ENCODE measurements at regions not wholly inside any gene's neighbourhood (a gene's known extent, or its start where the extent isn't known, plus 50 kb on each side); places are given as distances from the start of the nearest gene placed in this dataset.

DNA sequence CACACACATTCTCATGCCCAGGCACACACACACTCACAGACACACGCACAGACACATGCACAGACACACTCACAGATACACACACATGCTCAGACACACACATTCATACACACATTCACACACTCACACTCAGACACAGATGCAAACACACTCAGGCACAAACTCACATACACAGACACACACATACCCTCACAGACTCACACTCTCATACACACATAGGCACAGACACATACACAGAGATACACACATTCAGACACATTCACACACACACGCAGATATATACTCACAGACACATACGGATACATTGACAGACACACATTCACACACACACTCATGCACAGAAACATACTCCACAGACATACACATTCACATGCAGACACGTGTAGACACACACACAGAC, 89.6 kb downstream of the RBFOX3 start:
- H3K27me3 ChIP-seq (replicated peaks in 1 of 7), result peaks cover 0 to 92% (median 35%) of the 10 kb centered on the region in 7 donors
- TF ChIP-seq POLR2AphosphoS5 (IDR thresholded peaks at IDR 0.05), result no peak
- TF ChIP-seq, protein P1, sequence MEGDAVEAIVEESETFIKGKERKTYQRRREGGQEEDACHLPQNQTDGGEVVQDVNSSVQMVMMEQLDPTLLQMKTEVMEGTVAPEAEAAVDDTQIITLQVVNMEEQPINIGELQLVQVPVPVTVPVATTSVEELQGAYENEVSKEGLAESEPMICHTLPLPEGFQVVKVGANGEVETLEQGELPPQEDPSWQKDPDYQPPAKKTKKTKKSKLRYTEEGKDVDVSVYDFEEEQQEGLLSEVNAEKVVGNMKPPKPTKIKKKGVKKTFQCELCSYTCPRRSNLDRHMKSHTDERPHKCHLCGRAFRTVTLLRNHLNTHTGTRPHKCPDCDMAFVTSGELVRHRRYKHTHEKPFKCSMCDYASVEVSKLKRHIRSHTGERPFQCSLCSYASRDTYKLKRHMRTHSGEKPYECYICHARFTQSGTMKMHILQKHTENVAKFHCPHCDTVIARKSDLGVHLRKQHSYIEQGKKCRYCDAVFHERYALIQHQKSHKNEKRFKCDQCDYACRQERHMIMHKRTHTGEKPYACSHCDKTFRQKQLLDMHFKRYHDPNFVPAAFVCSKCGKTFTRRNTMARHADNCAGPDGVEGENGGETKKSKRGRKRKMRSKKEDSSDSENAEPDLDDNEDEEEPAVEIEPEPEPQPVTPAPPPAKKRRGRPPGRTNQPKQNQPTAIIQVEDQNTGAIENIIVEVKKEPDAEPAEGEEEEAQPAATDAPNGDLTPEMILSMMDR (IDR thresholded peaks at IDR 0.05 in 8 of 11, conservative IDR thresholded peaks at IDR 0.05 in 3 of 11), result no peak
- H3K4me3 ChIP-seq, result no peak overlapping the region
- no peaks in the 10 kb centered on the region for H3K36me3 ChIP-seq
- DNase-seq, result no peak
- no peaks in the 10 kb centered on the region for H3K9me3 ChIP-seq
- intact Hi-C loops (cut with DNase I; ENCODE audit: low total_unique reads), result no loop called here
- 77 to 89% (median 83%) methylated on average over 4 of the region's 4 CpGs for WGBS, 5 donors
- no peak overlapping the region for H3K27ac ChIP-seq
- peaks cover 0 to 4% (median 0%) of the 10 kb centered on the region in 6 donors for H3K4me1 ChIP-seq

- TF ChIP-seq, protein P1 (IDR thresholded peaks at IDR 0.05 in 8 of 11, conservative IDR thresholded peaks at IDR 0.05 in 3 of 11), result no peak
- TF ChIP-seq POLR2AphosphoS5 (IDR thresholded peaks at IDR 0.05) (no peak), POLR2A (IDR thresholded peaks at IDR 0.05) (no peak)
- H3K27me3 ChIP-seq (replicated peaks in 1 of 7), result peaks cover 0 to 91% (median 35%) of the 10 kb centered on the region in 7 donors
- no peak for DNase-seq
These were observed 90.4 kb downstream of the RBFOX3 start for GRCh38 chr17:79520167-79521165.

GRCh38 chr17:79519601-79520000, 91.2 kb downstream of the RBFOX3 start:
- DNase-seq, result no peak
- Histone ChIP-seq H3K27me3 (replicated peaks in 1 of 7) (peaks cover 0 to 93% (median 35%) of the 10 kb centered on the region in 7 donors), H3K4me1 (peaks cover 0 to 4% (median 0%) of the 10 kb centered on the region in 6 donors), H3K4me3 (no peak overlapping the region), H3K27ac (no peak overlapping the region), H3K9me3 (no peaks in the 10 kb centered on the region), H3K36me3 (no peaks in the 10 kb centered on the region)
- intact Hi-C loops (cut with DNase I; ENCODE audit: low total_unique reads), result no loop called here
- TF ChIP-seq, protein P1 (IDR thresholded peaks at IDR 0.05 in 8 of 11, conservative IDR thresholded peaks at IDR 0.05 in 3 of 11), result no peak
- TF ChIP-seq POLR2A (IDR thresholded peaks at IDR 0.05) (no peak), POLR2AphosphoS5 (IDR thresholded peaks at IDR 0.05) (no peak)
- 33 to 86% (median 77%) methylated on average over 1 to 11 of the region's 11 CpGs for WGBS, 5 donors

More at GRCh38 chr17:79520167-79521165, 90.4 kb downstream of the RBFOX3 start:
- Histone ChIP-seq H3K9me3 (no peaks in the 10 kb centered on the region), H3K4me3 (no peak overlapping the region), H3K36me3 (no peaks in the 10 kb centered on the region), H3K27ac (no peak overlapping the region), H3K4me1 (peaks cover 0 to 4% (median 0%) of the 10 kb centered on the region in 6 donors)
- intact Hi-C loops (cut with DNase I; ENCODE audit: low total_unique reads), result no loop called here
- WGBS, 5 donors, result 79 to 87% (median 83%) methylated on average over 17 to 39 of the region's 39 CpGs
